Heart left ventricle (tissue), 13 donors: ENCODE measurements at regions not wholly inside any gene's neighbourhood (a gene's known extent, or its start where the extent isn't known, plus 50 kb on each side); places are given as distances from the start of the nearest gene placed in this dataset.
"Not testable (repeated sequence)": the region's sequence is repeated elsewhere in the genome, so short reads cannot be mapped to it uniquely, and the experiment has no call there.

Experiments used
- POLR2A ChIP-seq, 2 donors: fragments of 450-650 bp; IDR thresholded peaks; one replicate each; pipeline ENCODE4 v1.6.1; 2017; ENCODE audit warnings: antibody characterized with exemption in 2 of 2, mild to moderate bottlenecking in 2 of 2, moderate library complexity in 2 of 2
- TF ChIP-seq, protein P1 (sequence below), 12 donors: fragments of 200-600 bp; sonication (generic) in 4 of 12; IDR thresholded peaks; one replicate each; pipeline versions ENCODE4 v1.5.0 to v1.8.0; 2018 to 2022; ENCODE audit warnings: antibody characterized with exemption in 12 of 12, mild to moderate bottlenecking in 5 of 12
- donor health status: ischemic (EF 13 %, LVEDD 7.1; RV severe dilation, severe dysfunction).
- donor health status: DM: no; HTN: yes; CAD: no.
- donor health status: DM: no; HTN: no; CAD: no.
- donor health status: ischemic (EF 25% LVEDD 6.9; RV normal size, moderate dysfunction).
- donor health status: ischemic (EF 25% LVEDD 5.7; RV mildly dilated, moderate dysfunction).
- donor health status: ischemic (EF 35%, LVEDD 5.7; RV mildly dilated, moderate dysfunction).
- donor health status: nonischemic (EF 11% LVEDD 7.7; RV severe dilation, severe dysfunction).
- donor health status: DM: yes; HTN: yes; CAD: no.
- donor health status: PGD.
- donor health status: ischemic (EF 29% LVEDD 5.4; RV normal size, mild dysfunction).
- donor health status: nonischemic (EF 23%, LVEDD 6.1; RV moderate dilation, normal function).

DNA sequence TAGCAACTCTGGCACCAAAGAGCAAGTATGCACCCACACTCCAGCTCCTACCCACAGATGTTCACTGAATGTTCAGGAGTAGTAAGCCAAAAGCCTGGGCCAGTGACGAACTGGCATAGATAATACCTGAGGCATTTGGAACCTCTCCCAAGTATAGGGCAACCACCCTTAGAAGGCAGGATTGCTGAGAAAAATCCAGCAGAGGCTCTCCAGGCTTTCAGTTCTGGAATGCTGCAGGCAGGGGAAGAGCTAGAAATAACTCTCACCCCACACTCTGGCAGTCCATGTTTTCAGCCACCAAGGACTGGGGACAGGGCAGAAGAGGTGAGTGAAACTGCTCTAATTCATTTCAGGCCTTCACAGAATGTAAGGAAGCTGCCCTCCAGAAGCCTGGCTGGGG, 90.3 kb downstream of the SYT15B start:
- TF ChIP-seq, protein P1, sequence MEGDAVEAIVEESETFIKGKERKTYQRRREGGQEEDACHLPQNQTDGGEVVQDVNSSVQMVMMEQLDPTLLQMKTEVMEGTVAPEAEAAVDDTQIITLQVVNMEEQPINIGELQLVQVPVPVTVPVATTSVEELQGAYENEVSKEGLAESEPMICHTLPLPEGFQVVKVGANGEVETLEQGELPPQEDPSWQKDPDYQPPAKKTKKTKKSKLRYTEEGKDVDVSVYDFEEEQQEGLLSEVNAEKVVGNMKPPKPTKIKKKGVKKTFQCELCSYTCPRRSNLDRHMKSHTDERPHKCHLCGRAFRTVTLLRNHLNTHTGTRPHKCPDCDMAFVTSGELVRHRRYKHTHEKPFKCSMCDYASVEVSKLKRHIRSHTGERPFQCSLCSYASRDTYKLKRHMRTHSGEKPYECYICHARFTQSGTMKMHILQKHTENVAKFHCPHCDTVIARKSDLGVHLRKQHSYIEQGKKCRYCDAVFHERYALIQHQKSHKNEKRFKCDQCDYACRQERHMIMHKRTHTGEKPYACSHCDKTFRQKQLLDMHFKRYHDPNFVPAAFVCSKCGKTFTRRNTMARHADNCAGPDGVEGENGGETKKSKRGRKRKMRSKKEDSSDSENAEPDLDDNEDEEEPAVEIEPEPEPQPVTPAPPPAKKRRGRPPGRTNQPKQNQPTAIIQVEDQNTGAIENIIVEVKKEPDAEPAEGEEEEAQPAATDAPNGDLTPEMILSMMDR (IDR thresholded peaks at IDR 0.05) = not testable (repeated sequence)
- TF ChIP-seq POLR2A (IDR thresholded peaks at IDR 0.05) = not testable (repeated sequence)
